H9 (cell line): ENCODE measurements at regions not wholly inside any gene's neighbourhood (a gene's known extent, or its start where the extent isn't known, plus 50 kb on each side); places are given as distances from the start of the nearest gene placed in this dataset.

Source experiments
- DNase-seq: peaks from one replicate; pipeline ENCODE4 v3.0.0-alpha.2; 2017
- H2AFZ ChIP-seq: one replicate; pipeline ENCODE4 v1.6.1; 2013; ENCODE audit warnings: mild to moderate bottlenecking, low read length, control low read depth, moderate library complexity
- H2AK5ac ChIP-seq: 2 replicates; pipeline ENCODE4 v1.6.1; 2013; ENCODE audit warnings: low read length, control low read depth, mixed read lengths; ENCODE audit not compliant: insufficient read length
- H2BK120ac ChIP-seq: one replicate; pipeline ENCODE4 v1.6.1; 2013; ENCODE audit warnings: low read depth, mild to moderate bottlenecking, low read length, control low read depth, inconsistent platforms; ENCODE audit not compliant: poor library complexity, severe bottlenecking
- H2BK12ac ChIP-seq: 2 replicates; pipeline ENCODE4 v1.6.1; 2013; ENCODE audit warnings: low read length, control low read depth, mixed read lengths, low read depth; ENCODE audit not compliant: insufficient read length
- H2BK15ac ChIP-seq: 2 replicates; pipeline ENCODE4 v1.6.1; 2013; ENCODE audit warnings: low read depth, low read length, control low read depth
- H2BK20ac ChIP-seq: one replicate; pipeline ENCODE4 v1.6.1; 2013; ENCODE audit warnings: low read depth, mild to moderate bottlenecking, low read length, control low read depth, inconsistent platforms; ENCODE audit not compliant: poor library complexity, severe bottlenecking
- H2BK5ac ChIP-seq: 2 replicates; pipeline ENCODE4 v1.6.1; 2013; ENCODE audit warnings: low read length, control low read depth, mixed read lengths; ENCODE audit not compliant: insufficient read length
- H3K14ac ChIP-seq: 2 replicates; pipeline ENCODE4 v1.6.1; 2013; ENCODE audit warnings: low read length, control low read depth; ENCODE audit not compliant: insufficient read depth
- H3K18ac ChIP-seq: 2 replicates; pipeline ENCODE4 v1.6.1; 2013; ENCODE audit warnings: low read depth, mild to moderate bottlenecking, mixed read lengths, low read length, control low read depth; ENCODE audit not compliant: insufficient read length
- H3K23ac ChIP-seq: 2 replicates; pipeline ENCODE4 v1.6.1; 2013; ENCODE audit warnings: low read length, control low read depth, mixed read lengths, low read depth; ENCODE audit not compliant: insufficient read length
- H3K23me2 ChIP-seq: 2 replicates; pipeline ENCODE4 v1.6.1; 2013; ENCODE audit warnings: low read depth, mild to moderate bottlenecking, mixed read lengths, low read length, control low read depth; ENCODE audit not compliant: insufficient read length, poor library complexity, severe bottlenecking
- H3K27ac ChIP-seq: 2 replicates; pipeline ENCODE4 v1.5.1; 2013; ENCODE audit warnings: low read length, control low read depth, mixed read lengths, low read depth; ENCODE audit not compliant: insufficient read length
- H3K27me3 ChIP-seq: 2 replicates; pipeline ENCODE4 v1.6.1; 2013; ENCODE audit warnings: low read length, control low read depth, inconsistent platforms; ENCODE audit not compliant: insufficient read depth
- H3K4ac ChIP-seq: 2 replicates; pipeline ENCODE4 v1.6.1; 2013; ENCODE audit warnings: low read depth, mild to moderate bottlenecking, control low read depth, inconsistent platforms, low read length, moderate library complexity
- H3K4me1 ChIP-seq: 2 replicates; pipeline ENCODE4 v1.6.1; 2013; ENCODE audit warnings: low read length, control low read depth, inconsistent platforms; ENCODE audit not compliant: insufficient read depth
- H3K4me2 ChIP-seq: 2 replicates; pipeline ENCODE4 v1.6.1; 2013; ENCODE audit warnings: low read length, control low read depth, mixed read lengths; ENCODE audit not compliant: insufficient read length, insufficient read depth
- H3K56ac ChIP-seq: 2 replicates; pipeline ENCODE4 v1.6.1; 2013; ENCODE audit warnings: low read depth, mild to moderate bottlenecking, mixed read lengths, low read length, control low read depth; ENCODE audit not compliant: insufficient read length
- H3K79me1 ChIP-seq: 2 replicates; pipeline ENCODE4 v1.6.1; 2013; ENCODE audit warnings: low read depth, mild to moderate bottlenecking, moderate library complexity, low read length, control low read depth, inconsistent platforms; ENCODE audit not compliant: insufficient read depth, poor library complexity, severe bottlenecking
- H3K79me2 ChIP-seq: 2 replicates; pipeline ENCODE4 v1.6.1; 2013; ENCODE audit warnings: low read length, control low read depth, inconsistent platforms; ENCODE audit not compliant: insufficient read depth
- H3K9ac ChIP-seq: 2 replicates; pipeline ENCODE4 v1.6.1; 2013; ENCODE audit warnings: low read length, control low read depth, mixed read lengths; ENCODE audit not compliant: insufficient read length; ENCODE audit errors: extremely low read depth
- H3K9me3 ChIP-seq: one replicate; pipeline ENCODE4 v1.6.1; 2013; ENCODE audit warnings: low read depth, low read length, inconsistent platforms; ENCODE audit not compliant: control insufficient read depth
- H3T11ph ChIP-seq: one replicate; pipeline ENCODE4 v1.6.1; 2013; ENCODE audit warnings: mild to moderate bottlenecking, low read length, control low read depth, inconsistent platforms
- H4K20me1 ChIP-seq: one replicate; pipeline ENCODE4 v1.6.1; 2013; ENCODE audit not compliant: control insufficient read depth, insufficient read length, insufficient read depth
- H4K5ac ChIP-seq: 2 replicates; pipeline ENCODE4 v1.6.1; 2013; ENCODE audit warnings: low read depth, mild to moderate bottlenecking, mixed read lengths, low read length, control low read depth; ENCODE audit not compliant: insufficient read length
- H4K8ac ChIP-seq: replicated peaks from 2 replicates; pipeline ENCODE4 v1.6.1; 2013; ENCODE audit warnings: low read length, control low read depth, mixed read lengths, low read depth; ENCODE audit not compliant: insufficient read length
- H4K91ac ChIP-seq: 2 replicates; pipeline ENCODE4 v1.6.1; 2013; ENCODE audit warnings: low read depth, mild to moderate bottlenecking, moderate library complexity, mixed read lengths, low read length, control low read depth; ENCODE audit not compliant: insufficient read length
- H3K27ac Mint-ChIP-seq, 3 experiments: 2 replicates in 2 of 3; 3 replicates in 1 of 3; pipeline ENCODE4 v1.8.0; 2020 to 2021; ENCODE audit warnings: mixed read lengths in 3 of 3, mild to moderate bottlenecking in 1 of 3, moderate library complexity in 1 of 3
- H3K27me3 Mint-ChIP-seq: 2 replicates; pipeline ENCODE4 v1.8.0; 2021; ENCODE audit warnings: low read depth, mild to moderate bottlenecking, moderate library complexity, mixed read lengths
- H3K36me3 Mint-ChIP-seq, 3 experiments: 2 replicates in 2 of 3; 3 replicates in 1 of 3; pipeline ENCODE4 v1.8.0; 2020 to 2021; ENCODE audit warnings: low read depth in 3 of 3, mixed read lengths in 3 of 3; ENCODE audit not compliant: insufficient read depth in 1 of 3
- H3K4me1 Mint-ChIP-seq, 2 experiments: 2 replicates each; pipeline ENCODE4 v1.8.0; 2020; ENCODE audit warnings: mixed read lengths in 2 of 2
- H3K4me3 Mint-ChIP-seq, 2 experiments: 2 replicates in 1 of 2; 3 replicates in 1 of 2; pipeline ENCODE4 v1.8.0; 2020 to 2021; ENCODE audit warnings: mild to moderate bottlenecking in 2 of 2, mixed read lengths in 2 of 2, moderate library complexity in 1 of 2
- H3K9me3 Mint-ChIP-seq, 2 experiments: 2 replicates in 1 of 2; 3 replicates in 1 of 2; pipeline ENCODE4 v1.8.0; 2020; ENCODE audit warnings: mild to moderate bottlenecking in 2 of 2, mixed read lengths in 2 of 2, moderate library complexity in 1 of 2
- CTCF ChIP-seq: fragments of 200-600 bp; sonication (generic); conservative IDR thresholded peaks from 3 replicates; pipeline ENCODE4 v1.8.0; 2021; ENCODE audit warnings: antibody characterized with exemption, mild to moderate bottlenecking
- WGBS: extraction: QIAGEN DNeasy Blood & Tissue Kit; methylation state at CpG from one replicate; pipeline ENCODE4 v1.1.7; 2013; ENCODE audit warnings: missing lambda C conversion rate, low lambda C conversion rate, mixed read lengths; ENCODE audit not compliant: insufficient read length; ENCODE audit errors: extremely low coverage; 5-methylcytosine and 5-hydroxymethylcytosine counted together

GRCh38 chr6:150535151-150535804 lies 64.4 kb upstream of the PLEKHG1 start:
- H2BK120ac ChIP-seq = no peak overlapping the region
- 0 out of 7 replicates have a peak, but pooled peaks cover 0 to 5% (median 0%) of the 10 kb centered on the region in 3 experiments for H3K36me3 Mint-ChIP-seq
- no CpG with 5 or more reads among the region's 4 CpGs for WGBS

More at GRCh38 chr6:150535151-150535804, 64.4 kb upstream of the PLEKHG1 start:
- H2BK20ac ChIP-seq = no peak overlapping the region
- H2AFZ ChIP-seq = no peak overlapping the region
- Mint-ChIP-seq H3K27me3 (peaks cover 12% of the 10 kb centered on the region), H3K9me3 (peaks cover 3 to 12% of the 10 kb centered on the region in 2 experiments; a peak in 3 of 5 replicates), H3K27ac (no peak overlapping the region), H3K4me1 (no peaks in the 10 kb centered on the region), H3K4me3 (no peak overlapping the region)
- H2AK5ac ChIP-seq = no peak overlapping the region
- no peak overlapping the region for H3K4me2 ChIP-seq
- no peak for TF ChIP-seq CTCF
- DNase-seq = no peak
- no peak overlapping the region for H3K18ac ChIP-seq
- no peak overlapping the region for H4K91ac ChIP-seq
- H3K4ac ChIP-seq = no peak overlapping the region
- H2BK12ac ChIP-seq = no peak overlapping the region
- H3K79me2 ChIP-seq = no peaks in the 10 kb centered on the region
- H3T11ph ChIP-seq = no peak overlapping the region
- H3K56ac ChIP-seq = no peak overlapping the region
- H3K23me2 ChIP-seq = no peaks in the 10 kb centered on the region
- H3K9ac ChIP-seq = no peak overlapping the region
- no peak overlapping the region for H3K23ac ChIP-seq
- H3K27ac ChIP-seq = no peak overlapping the region
- H4K8ac ChIP-seq = no peak overlapping the region
- no peaks in the 10 kb centered on the region for H3K9me3 ChIP-seq
- H2BK5ac ChIP-seq = no peak overlapping the region
- no peaks in the 10 kb centered on the region for H3K4me1 ChIP-seq
- no peak overlapping the region for H3K14ac ChIP-seq
- H4K5ac ChIP-seq = no peak overlapping the region
- no peaks in the 10 kb centered on the region for H4K20me1 ChIP-seq
- no peak overlapping the region for H2BK15ac ChIP-seq
- no peaks in the 10 kb centered on the region for H3K79me1 ChIP-seq
- no peaks in the 10 kb centered on the region for H3K27me3 ChIP-seq
